DMS53 (cell line): ENCODE measurements at regions not wholly inside any gene's neighbourhood (a gene's known extent, or its start where the extent isn't known, plus 50 kb on each side); places are given as distances from the start of the nearest gene placed in this dataset.

ENCODE experiments used
- DNase-seq: peaks from one replicate; lab custom pipeline; 2025; lab: John Stamatoyannopoulos, UW

DNA sequence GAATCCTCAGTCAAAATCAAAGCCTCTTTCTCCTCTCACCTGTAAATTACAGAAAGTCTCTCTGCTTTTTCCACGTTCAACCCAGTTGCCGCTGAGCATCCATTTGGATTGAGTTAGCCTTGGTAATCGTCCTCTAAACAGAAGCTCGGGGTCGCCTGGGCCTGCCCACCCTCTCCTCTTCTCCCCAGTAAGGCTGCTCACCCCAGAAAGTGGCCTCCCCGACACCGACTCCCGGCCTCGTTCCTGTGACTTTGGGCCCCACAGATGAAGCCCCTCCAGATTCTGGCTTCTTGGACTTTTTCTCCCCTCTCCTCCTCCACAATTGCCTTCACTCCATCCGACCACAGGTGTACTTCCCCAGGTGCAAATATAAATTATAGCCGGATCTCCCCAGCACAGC, 1500.0 kb downstream of the BRD1 start:
- no peak for DNase-seq

DNA sequence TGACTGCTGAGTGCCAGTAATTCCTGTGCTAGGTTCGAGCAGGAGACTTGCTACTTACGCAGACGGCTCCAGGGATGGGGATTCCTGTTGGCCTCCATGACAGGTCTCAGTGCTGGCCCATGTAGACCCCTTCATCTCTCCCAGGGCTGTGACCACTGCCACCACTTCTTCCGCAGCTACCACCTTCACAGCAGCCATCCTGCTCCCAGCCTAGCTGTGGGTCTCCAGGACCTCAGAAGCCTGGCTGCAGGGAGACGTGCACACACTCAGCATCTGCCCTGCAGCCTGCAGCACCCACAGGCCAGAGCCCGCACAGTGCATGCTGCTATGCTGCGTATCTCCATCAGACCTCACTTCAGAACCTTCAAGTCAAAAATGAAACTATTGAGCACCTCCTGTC, 1503.9 kb downstream of the BRD1 start:
- DNase-seq = no peak

DNA sequence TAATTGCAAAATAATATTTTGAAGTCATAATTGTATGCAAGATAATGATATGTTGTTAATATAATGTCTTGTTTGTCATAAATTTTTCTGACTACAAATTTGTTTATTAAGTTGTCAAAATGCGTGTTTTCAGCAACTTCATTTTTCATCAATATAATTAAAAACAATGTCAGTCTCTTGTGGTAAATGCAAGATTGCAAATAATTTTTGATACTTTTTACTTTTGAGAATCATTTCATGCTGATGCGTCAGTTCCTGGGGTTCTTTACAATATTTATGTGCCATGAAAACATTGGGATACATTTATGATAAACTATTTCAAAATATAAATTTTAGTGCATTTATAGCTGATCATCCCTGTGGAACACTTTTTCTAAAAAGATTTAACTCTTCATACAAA, 1504.8 kb downstream of the BRD1 start:
- no peak for DNase-seq

DNA sequence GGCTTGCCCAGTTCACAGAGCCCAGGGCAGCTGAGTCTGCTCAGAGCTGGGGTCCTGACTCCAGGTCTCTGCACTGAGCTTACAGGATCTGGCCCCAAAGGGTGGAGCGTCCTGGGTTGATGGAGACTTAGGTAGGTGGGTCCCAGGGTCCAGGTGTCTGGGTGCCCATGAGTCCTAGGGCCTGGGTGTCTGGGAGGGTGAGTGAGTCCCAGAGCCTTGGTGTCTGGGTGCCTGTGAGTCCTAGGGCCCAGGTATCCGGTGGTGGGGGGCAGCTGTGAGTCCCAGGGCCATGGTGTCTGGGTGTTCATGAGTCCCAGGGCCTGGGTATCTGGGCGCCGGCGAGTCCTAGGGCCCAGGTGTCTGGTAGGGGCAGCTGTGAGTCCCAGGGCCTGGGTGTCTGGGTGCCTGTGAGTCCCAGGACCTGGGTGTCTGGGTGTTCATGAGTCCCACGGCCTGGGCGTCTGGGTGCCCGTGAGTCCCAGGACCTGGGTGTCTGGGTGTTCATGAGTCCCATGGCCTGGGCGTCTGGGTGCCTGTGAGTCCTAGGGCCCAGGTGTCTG, 1505.6 kb downstream of the BRD1 start:
- DNase-seq = no peak

- DNase-seq = no peak
Observed at GRCh38 chr22:48320683-48321451, 1506.8 kb downstream of the BRD1 start.

- DNase-seq = no peak
Observed at GRCh38 chr22:48320048-48320682, 1507.5 kb downstream of the BRD1 start.

DNA sequence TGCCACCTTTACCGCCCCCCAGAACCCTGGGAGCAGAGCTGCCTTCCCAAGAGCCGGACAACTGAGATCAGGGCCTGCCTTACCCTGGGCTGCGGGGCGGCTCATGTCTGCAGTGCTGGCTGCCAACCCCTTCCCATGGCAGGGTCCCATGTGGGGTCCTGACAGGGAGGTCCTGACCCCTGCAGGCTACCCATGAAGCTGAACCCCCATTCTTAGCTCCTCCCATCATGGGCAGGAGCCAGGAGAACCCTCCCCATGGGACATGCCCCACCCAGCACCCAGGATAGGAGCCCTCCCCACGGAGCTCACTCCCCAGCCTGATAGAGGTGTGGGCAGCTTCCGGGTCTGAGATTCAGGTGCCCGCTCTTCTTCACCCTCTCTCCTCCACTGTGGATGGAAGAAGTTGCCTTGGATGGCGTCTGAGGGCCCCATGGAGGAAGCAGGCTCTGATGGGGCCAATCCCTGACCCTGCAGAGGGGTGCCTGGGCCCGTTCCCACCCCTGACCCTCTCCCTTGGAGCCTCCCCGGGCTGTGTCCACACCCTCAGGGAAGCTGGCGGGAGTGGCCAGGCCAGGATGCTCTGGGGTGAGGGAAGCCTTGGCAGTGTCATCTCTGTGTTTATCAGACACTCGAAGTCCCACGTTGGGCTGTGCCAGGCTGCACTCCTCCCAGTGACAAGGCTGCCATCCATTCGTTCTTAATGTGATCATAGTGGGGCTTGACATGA, 1508.2 kb downstream of the BRD1 start:
- DNase-seq = no peak

- no peak for DNase-seq
Observed at GRCh38 chr22:48318575-48319320, 1508.9 kb downstream of the BRD1 start.

- DNase-seq = no peak
Observed at GRCh38 chr22:48318173-48318572, 1509.5 kb downstream of the BRD1 start.

GRCh38 chr22:48316257-48317250, 1511.1 kb downstream of the BRD1 start:
- no peak for DNase-seq

- no peak for DNase-seq
Observed at GRCh38 chr22:48315439-48316256, 1512.0 kb downstream of the BRD1 start.

GRCh38 chr22:48314073-48314472, 1513.6 kb downstream of the BRD1 start:
- DNase-seq = no peak

DNA sequence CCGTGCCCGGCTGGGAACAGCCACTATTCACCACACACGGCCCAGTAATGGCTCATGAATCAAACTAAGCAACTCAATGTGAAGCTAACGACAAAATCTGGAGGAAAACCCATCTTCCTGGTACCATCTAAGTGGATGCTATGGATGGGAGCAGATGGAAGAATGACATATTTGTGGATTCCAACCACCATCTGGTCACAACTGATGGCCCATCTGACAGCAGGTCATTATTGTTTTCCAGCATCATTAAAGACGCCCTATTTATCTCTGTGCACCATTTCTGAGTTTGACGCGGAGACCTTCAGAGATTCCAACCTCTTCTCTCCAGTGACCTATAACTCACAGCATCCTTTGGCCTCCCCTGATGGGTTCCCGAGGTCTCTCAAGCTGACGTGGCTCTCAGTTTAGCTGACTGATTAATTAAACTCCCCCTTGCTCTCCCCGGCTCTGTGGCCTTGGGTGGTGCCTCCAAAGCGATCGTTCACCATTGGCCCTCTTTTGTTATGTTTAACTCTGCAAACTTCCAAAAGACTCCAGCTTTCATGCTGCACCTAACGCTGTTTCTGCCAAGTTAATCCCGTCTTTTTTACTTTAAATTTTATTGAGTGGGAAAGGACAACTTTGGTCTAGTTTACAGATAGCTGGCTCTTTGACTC, 1514.4 kb downstream of the BRD1 start:
- DNase-seq = no peak

DNA sequence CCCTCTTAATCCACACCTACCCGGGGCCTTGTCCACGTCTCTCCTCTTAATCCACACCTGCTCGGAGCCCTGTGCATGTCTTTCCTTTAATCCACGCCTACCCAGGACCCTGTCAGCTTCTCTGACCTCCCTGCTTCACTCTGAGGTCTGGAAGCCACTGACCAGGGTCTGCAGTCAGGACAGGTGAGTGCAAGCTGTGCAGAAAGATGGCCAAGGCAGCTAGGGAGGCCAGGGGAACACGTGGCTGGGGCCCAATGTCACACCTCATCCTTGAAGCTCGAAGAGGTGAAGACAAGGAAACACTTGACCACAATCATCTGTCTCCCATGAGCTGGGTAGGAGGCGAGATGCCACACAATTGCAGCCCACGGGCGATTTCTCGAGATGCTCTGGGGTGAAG, 1516.9 kb downstream of the BRD1 start:
- no peak for DNase-seq

DNA sequence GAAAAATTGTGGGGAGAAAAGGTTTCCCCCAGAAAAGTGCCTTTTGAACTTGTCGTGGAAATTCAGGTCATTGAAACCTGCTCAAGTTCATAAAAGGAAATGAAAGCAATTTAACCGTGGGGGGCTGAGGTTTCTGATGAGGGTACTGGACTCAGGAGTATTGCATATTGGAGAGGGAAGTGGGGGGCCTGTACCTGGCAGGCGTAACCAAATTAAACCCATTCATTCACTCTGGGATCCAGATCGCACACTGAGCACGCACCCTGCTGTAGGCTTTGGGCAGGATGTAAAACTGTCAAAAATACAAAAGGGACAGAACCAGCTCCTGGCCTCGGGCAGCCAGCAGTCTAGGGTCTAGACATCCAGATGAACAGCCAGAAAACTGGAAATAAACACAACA, 1517.4 kb downstream of the BRD1 start:
- no peak for DNase-seq

DNA sequence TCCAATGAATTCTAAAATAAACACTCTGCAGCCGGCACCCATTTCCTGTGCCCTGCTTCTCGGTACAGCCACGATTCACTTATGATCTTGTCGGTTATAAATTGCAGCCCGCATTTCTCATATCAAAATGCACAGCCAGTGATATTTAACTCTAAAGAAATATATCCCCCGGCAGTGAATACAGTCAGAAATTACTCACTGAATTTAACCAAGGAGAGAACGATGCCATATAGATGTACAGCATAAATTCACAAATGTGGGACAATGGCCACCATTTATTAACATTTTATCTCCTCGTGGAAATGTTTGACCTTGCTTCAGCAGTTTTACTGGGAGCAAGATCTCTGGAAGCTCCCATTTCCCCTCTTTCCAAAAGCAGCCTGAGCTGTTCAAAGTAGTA, 1517.8 kb downstream of the BRD1 start:
- no peak for DNase-seq

- no peak for DNase-seq
Observed at GRCh38 chr22:48309115-48309705, 1518.5 kb downstream of the BRD1 start.

DNA sequence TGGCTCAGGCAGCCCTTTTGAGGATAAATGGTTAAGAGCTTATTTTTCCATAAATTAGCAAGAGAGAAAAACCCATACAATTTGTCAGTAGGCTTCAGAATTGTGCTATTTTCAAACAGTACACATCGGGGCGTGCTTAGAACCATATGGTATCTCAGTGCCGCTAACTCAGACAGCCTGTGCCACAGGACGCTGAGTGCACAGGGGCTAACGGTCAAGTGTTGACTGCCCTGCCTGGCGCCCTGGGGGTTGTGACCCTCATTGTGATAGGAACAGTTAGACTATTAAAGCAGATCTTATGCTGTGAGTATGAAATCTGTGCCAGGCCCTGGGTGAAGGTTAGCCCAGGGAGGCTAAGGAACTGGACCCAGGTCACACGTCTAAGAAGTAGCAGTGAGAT, 1519.7 kb downstream of the BRD1 start:
- DNase-seq = no peak
